ENCODE measurements at regions not wholly inside any gene's neighbourhood (a gene's known extent, or its start where the extent isn't known, plus 50 kb on each side); places are given as distances from the start of the nearest gene placed in this dataset.

- TF ChIP-seq EHMT2 (IDR thresholded peaks at IDR 0.05; ENCODE audit: low read depth) (no peak), CBX8 (IDR thresholded peaks at IDR 0.05) (no peak), POLR2A (IDR thresholded peaks at IDR 0.05; ENCODE audit: low read length) (no peak), CTCF (IDR thresholded peaks at IDR 0.05) (no peak)
These were observed 527.2 kb upstream of the SOX11 start for GRCh38 chr2:5164776-5165525.
